Ovary (tissue), 7 donors: ENCODE measurements at regions not wholly inside any gene's neighbourhood (a gene's known extent, or its start where the extent isn't known, plus 50 kb on each side); places are given as distances from the start of the nearest gene placed in this dataset.

Experiments used
- DNase-seq, 5 donors: peaks; one replicate each; pipeline ENCODE4 v3.0.0-alpha.2; 2019 to 2020
- H3K27ac ChIP-seq, 2 donors: fragments of 200-600 bp; one replicate each; pipeline versions ENCODE4 v1.5.1 to v1.8.0; 2019 to 2022
- H3K27me3 ChIP-seq: fragments of 200-600 bp; one replicate; pipeline ENCODE4 v1.8.0; 2022
- H3K36me3 ChIP-seq: fragments of 200-600 bp; sonication (generic); one replicate; pipeline ENCODE4 v1.5.1; 2019
- H3K4me1 ChIP-seq: one replicate; pipeline ENCODE4 v1.8.1; 2013; ENCODE audit warnings: mild to moderate bottlenecking, moderate library complexity; ENCODE audit not compliant: insufficient read depth
- H3K4me3 ChIP-seq: fragments of 200-600 bp; sonication (generic); one replicate; pipeline ENCODE4 v1.5.1; 2017
- H3K9me3 ChIP-seq, 2 donors: fragments of 200-600 bp in 1 of 2; sonication (generic) in 1 of 2; one replicate each; pipeline versions ENCODE4 v1.5.1 to v1.8.1; 2013 to 2019; ENCODE audit warnings: mild to moderate bottlenecking in 1 of 2, moderate library complexity in 1 of 2
- EP300 ChIP-seq: sonication (generic); formaldehyde crosslinking; IDR thresholded peaks from one replicate; pipeline ENCODE4 v1.6.1; 2017; ENCODE audit warnings: antibody characterized with exemption
- POLR2A ChIP-seq: fragments of 450-650 bp; IDR thresholded peaks from one replicate; pipeline ENCODE4 v1.6.1; 2017; ENCODE audit warnings: antibody characterized with exemption, mild to moderate bottlenecking, moderate library complexity
- whole genome bisulfite sequencing, 3 donors: extraction: QIAGEN DNeasy Blood & Tissue Kit in 1 of 3; methylation state at CpG; one replicate each; pipeline versions ENCODE4 v1.1.5 to v1.1.7; 2013 to 2017; 5-methylcytosine and 5-hydroxymethylcytosine counted together
- intact Hi-C, 4 donors: fragments of 100-400 bp; cut with DNase I; formaldehyde crosslinking; loops; one replicate each; pipeline versions ENCODE4 v1.11.0 to v1.15.1; 2022 to 2023
- TF ChIP-seq, protein P1 (sequence below), 3 donors: fragments of 450-650 bp in 2 of 3; fragments of 200-600 bp in 1 of 3; IDR thresholded peaks; one replicate each; pipeline versions ENCODE4 v1.5.1 to v1.8.0; 2016 to 2022; ENCODE audit warnings: antibody characterized with exemption in 3 of 3, mild to moderate bottlenecking in 1 of 3
- donor health status: DM: no; HTN: no; CAD: no; lungs with moderate emphysema.
- donor health status: DM: no; HTN: no; CAD: no.
- donor health status: Bipolar disorder and iron deficiency.
- donor health status: DM: no; HTN: no; CAD: no.
- donor health status: DM: yes; HTN: yes; CAD: no.

DNA sequence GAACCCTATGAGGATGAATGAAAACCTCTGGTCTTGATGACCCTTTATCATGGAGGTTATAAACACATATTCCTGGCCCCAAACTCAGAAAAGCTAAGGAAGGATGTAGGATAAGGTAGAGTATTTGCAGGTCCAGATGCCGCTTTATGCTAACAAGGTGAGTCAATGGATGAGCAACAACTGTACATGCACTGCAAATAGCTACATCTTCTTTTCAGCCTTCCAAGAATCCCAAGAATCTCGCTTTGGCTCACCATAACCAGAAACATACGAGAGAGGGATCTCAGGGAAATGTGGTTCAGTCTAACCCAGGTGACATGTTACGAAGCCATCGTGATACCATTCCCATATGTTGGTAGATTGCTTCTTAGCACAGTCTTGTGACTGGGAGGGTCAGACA, 152.3 kb upstream of the ANKH start:
- Histone ChIP-seq H3K4me1 (no peaks in the 10 kb centered on the region), H3K27me3 (no peaks in the 10 kb centered on the region), H3K27ac (no peak overlapping the region), H3K4me3 (no peak overlapping the region), H3K9me3 (no peaks in the 10 kb centered on the region), H3K36me3 (no peaks in the 10 kb centered on the region)
- DNase-seq: no peak
- intact Hi-C loops: no loop called here
- no peak for TF ChIP-seq EP300
- TF ChIP-seq, protein P1, sequence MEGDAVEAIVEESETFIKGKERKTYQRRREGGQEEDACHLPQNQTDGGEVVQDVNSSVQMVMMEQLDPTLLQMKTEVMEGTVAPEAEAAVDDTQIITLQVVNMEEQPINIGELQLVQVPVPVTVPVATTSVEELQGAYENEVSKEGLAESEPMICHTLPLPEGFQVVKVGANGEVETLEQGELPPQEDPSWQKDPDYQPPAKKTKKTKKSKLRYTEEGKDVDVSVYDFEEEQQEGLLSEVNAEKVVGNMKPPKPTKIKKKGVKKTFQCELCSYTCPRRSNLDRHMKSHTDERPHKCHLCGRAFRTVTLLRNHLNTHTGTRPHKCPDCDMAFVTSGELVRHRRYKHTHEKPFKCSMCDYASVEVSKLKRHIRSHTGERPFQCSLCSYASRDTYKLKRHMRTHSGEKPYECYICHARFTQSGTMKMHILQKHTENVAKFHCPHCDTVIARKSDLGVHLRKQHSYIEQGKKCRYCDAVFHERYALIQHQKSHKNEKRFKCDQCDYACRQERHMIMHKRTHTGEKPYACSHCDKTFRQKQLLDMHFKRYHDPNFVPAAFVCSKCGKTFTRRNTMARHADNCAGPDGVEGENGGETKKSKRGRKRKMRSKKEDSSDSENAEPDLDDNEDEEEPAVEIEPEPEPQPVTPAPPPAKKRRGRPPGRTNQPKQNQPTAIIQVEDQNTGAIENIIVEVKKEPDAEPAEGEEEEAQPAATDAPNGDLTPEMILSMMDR (IDR thresholded peaks at IDR 0.05): no peak
- no peak for TF ChIP-seq POLR2A
- 94 to 100% (median 95%) methylated on average over 5 of the region's 5 CpGs for WGBS, 3 donors

DNA sequence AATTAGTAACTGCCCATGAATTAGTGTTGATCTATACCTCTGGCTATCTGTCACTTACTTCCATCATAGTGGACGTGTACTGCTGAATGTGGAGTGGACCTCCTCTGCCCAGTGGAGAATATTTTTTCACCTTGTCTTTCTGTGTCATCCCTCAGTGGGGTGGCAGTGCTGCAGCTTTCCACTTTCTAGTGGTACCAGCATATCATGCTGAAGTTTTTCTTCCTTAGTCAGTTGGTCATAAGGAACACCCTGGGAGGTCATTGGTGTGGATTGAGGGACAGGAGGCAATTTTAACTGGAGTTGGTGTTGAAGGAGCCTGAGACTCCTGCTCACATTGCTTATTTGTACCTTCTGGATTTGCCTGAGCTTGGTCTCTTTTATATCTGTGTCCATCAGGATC, 151.7 kb upstream of the ANKH start:
- Histone ChIP-seq H3K4me1 (no peaks in the 10 kb centered on the region), H3K27me3 (no peaks in the 10 kb centered on the region), H3K9me3 (no peaks in the 10 kb centered on the region), H3K27ac (no peak overlapping the region), H3K36me3 (no peaks in the 10 kb centered on the region), H3K4me3 (no peak overlapping the region)
- 93 to 97% (median 96%) methylated on average over 1 of the region's 1 CpG for WGBS, 3 donors
- intact Hi-C loops: no loop called here
- DNase-seq: no peak
- TF ChIP-seq, protein P1 (IDR thresholded peaks at IDR 0.05): no peak
- no peak for TF ChIP-seq EP300
- TF ChIP-seq POLR2A: no peak

DNA sequence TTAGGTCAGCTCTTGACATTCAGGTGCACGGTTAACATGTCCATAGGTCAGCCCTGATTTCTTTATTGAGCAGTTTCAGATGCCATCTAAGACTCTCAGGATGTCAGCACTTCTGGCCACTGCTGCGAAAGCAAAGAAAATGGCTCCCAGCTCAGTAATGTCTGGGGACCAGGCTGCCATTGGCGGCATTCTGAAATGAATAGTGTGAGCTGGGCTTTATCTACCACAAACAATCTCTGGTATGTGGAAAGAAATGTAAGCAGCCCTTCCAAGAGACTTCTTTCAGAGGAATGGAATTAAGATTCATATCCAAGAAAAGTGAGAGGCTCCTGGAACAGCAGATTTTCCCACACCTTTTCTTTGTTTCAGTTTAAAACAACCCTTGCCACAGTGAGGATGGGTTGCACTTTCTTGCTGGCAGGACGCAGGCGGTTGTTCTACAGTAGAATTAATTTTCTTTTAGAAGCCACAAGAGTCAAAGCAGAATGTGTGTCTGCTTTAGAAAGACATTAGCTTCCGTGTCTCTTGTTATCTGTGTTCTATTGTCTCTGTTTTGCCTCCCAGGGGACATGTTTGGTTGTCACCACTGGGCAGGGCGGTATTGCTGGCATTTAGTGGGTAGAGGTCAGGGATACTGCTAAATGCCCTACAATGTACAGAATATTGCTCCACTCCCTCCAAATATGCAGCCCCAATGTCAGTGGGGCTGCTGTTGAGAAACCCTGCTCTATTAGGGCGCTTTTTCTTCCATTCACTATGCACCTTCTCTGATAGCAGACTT, 149.9 kb upstream of the ANKH start:
- DNase-seq: no peak
- 53 to 66% (median 64%) methylated on average over 8 of the region's 8 CpGs for WGBS, 3 donors
- no peak overlapping the region for H3K27ac ChIP-seq
- intact Hi-C loops: no loop called here
- H3K27me3 ChIP-seq: no peaks in the 10 kb centered on the region
- H3K9me3 ChIP-seq: no peaks in the 10 kb centered on the region
- TF ChIP-seq, protein P1 (IDR thresholded peaks at IDR 0.05): no peak
- no peak for TF ChIP-seq POLR2A
- TF ChIP-seq EP300: no peak
- no peaks in the 10 kb centered on the region for H3K4me1 ChIP-seq
- H3K36me3 ChIP-seq: no peaks in the 10 kb centered on the region
- no peak overlapping the region for H3K4me3 ChIP-seq

DNA sequence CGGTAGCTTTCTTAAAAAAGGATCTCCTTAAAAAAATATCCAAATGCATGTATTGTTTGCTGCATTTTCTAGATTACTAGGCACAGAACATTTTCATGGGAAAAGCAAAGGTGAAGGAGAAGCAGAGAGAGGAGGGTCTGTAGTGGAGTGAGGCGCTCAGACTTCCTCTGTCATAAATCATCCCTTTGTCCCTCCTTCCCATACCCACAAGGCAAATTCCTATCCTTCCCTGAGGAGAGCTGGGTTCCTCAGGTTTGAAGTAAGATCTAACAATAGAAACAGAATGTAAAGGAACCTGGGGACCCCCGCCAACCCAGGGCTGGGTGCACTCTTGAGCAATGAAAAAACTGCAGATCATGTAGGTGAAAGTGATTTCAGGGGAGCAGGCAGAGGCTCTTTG, 149.2 kb upstream of the ANKH start:
- Histone ChIP-seq H3K27me3 (no peaks in the 10 kb centered on the region), H3K27ac (no peak overlapping the region), H3K4me1 (no peaks in the 10 kb centered on the region), H3K9me3 (no peaks in the 10 kb centered on the region), H3K36me3 (no peaks in the 10 kb centered on the region), H3K4me3 (no peak overlapping the region)
- no peak for DNase-seq
- WGBS, 3 donors: 85 to 94% (median 86%) methylated on average over 3 of the region's 3 CpGs
- intact Hi-C loops: no loop called here
- TF ChIP-seq, protein P1 (IDR thresholded peaks at IDR 0.05): no peak
- TF ChIP-seq EP300 (no peak), POLR2A (no peak)
